Esophagus squamous epithelium (tissue), 4 donors: ENCODE measurements at regions not wholly inside any gene's neighbourhood (a gene's known extent, or its start where the extent isn't known, plus 50 kb on each side); places are given as distances from the start of the nearest gene placed in this dataset.

Source experiments
- CTCF ChIP-seq, 6 experiments: fragments of 450-650 bp in 4 of 6; fragments of 200-600 bp in 2 of 6; sonication (generic) in 2 of 6; IDR thresholded peaks; one replicate each; pipeline ENCODE4 v1.5.1; 2016 to 2019; ENCODE audit warnings: antibody characterized with exemption in 6 of 6, mild to moderate bottlenecking in 4 of 6, moderate library complexity in 4 of 6
- POLR2A ChIP-seq, 4 donors: fragments of 450-650 bp; IDR thresholded peaks; one replicate each; pipeline ENCODE4 v1.6.1; 2017; ENCODE audit warnings: antibody characterized with exemption in 4 of 4, mild to moderate bottlenecking in 4 of 4, moderate library complexity in 3 of 4

- TF ChIP-seq POLR2A (IDR thresholded peaks at IDR 0.05) (no peak), CTCF (IDR thresholded peaks at IDR 0.05) (no peak)
These were observed 363.5 kb upstream of the KLHL29 start for GRCh38 chr2:23021311-23022120.
